ENCODE measurements at regions not wholly inside any gene's neighbourhood (a gene's known extent, or its start where the extent isn't known, plus 50 kb on each side); places are given as distances from the start of the nearest gene placed in this dataset.

- TF ChIP-seq CTCF (IDR thresholded peaks at IDR 0.05) = no peak
- no peaks in the 10 kb centered on the region for H3K36me3 ChIP-seq
- intact Hi-C loops (cut with DNase I) = no loop called here
- no peaks in the 10 kb centered on the region for H3K27me3 ChIP-seq (ENCODE audit: low read depth)
- no peak overlapping the region for H3K27ac ChIP-seq
- no peaks in the 10 kb centered on the region for H3K9me3 ChIP-seq
- DNase-seq (no peak), ATAC-seq (no peak)
- H3K4me1 ChIP-seq = no peaks in the 10 kb centered on the region
- H3K4me3 ChIP-seq = no peak overlapping the region
Measured at GRCh38 chr18:77984833-77985232, 735.2 kb downstream of the GALR1 start.

- no peaks in the 10 kb centered on the region for H3K27me3 ChIP-seq (ENCODE audit: low read depth)
- H3K9me3 ChIP-seq = no peaks in the 10 kb centered on the region
- no peaks in the 10 kb centered on the region for H3K36me3 ChIP-seq
- ATAC-seq (no peak), DNase-seq (no peak)
- H3K4me3 ChIP-seq = no peak overlapping the region
- no peak overlapping the region for H3K27ac ChIP-seq
- intact Hi-C loops (cut with DNase I) = no loop called here
- H3K4me1 ChIP-seq = no peaks in the 10 kb centered on the region
- TF ChIP-seq CTCF (IDR thresholded peaks at IDR 0.05) = no peak
Measured at GRCh38 chr18:77985526-77986281, 736.1 kb downstream of the GALR1 start.

GRCh38 chr18:77990131-77990530 lies 740.5 kb downstream of the GALR1 start:
- TF ChIP-seq CTCF (IDR thresholded peaks at IDR 0.05) = no peak
- H3K9me3 ChIP-seq = no peaks in the 10 kb centered on the region
- intact Hi-C loops (cut with DNase I) = no loop called here

GRCh38 chr18:77990901-77991300 lies 741.3 kb downstream of the GALR1 start:
- H3K27ac ChIP-seq = no peak overlapping the region
- no peak for TF ChIP-seq CTCF (IDR thresholded peaks at IDR 0.05)
- H3K9me3 ChIP-seq = no peaks in the 10 kb centered on the region
- ATAC-seq (no peak), DNase-seq (no peak)
- intact Hi-C loops (cut with DNase I) = no loop called here
- H3K27me3 ChIP-seq (ENCODE audit: low read depth) = no peaks in the 10 kb centered on the region
- no peak overlapping the region for H3K4me3 ChIP-seq
- H3K36me3 ChIP-seq = no peaks in the 10 kb centered on the region
- H3K4me1 ChIP-seq = no peaks in the 10 kb centered on the region

More at GRCh38 chr18:77990131-77990530, 740.5 kb downstream of the GALR1 start:
- Histone ChIP-seq H3K27ac (no peak overlapping the region), H3K27me3 (ENCODE audit: low read depth) (no peaks in the 10 kb centered on the region), H3K4me1 (no peaks in the 10 kb centered on the region), H3K4me3 (no peak overlapping the region), H3K36me3 (no peaks in the 10 kb centered on the region)
- ATAC-seq = no peak
- no peak for DNase-seq

GRCh38 chr18:77992057-77992456 lies 742.4 kb downstream of the GALR1 start:
- no peak overlapping the region for H3K4me3 ChIP-seq
- intact Hi-C loops (cut with DNase I) = no loop called here
- H3K9me3 ChIP-seq = no peaks in the 10 kb centered on the region
- no peaks in the 10 kb centered on the region for H3K27me3 ChIP-seq (ENCODE audit: low read depth)
- H3K36me3 ChIP-seq = no peaks in the 10 kb centered on the region
- TF ChIP-seq CTCF (IDR thresholded peaks at IDR 0.05) = no peak
- H3K4me1 ChIP-seq = no peaks in the 10 kb centered on the region
- ATAC-seq (no peak), DNase-seq (no peak)
- no peak overlapping the region for H3K27ac ChIP-seq

Data from lower lobe of right lung (tissue), 2 donors.